ENCODE measurements at regions not wholly inside any gene's neighbourhood (a gene's known extent, or its start where the extent isn't known, plus 50 kb on each side); places are given as distances from the start of the nearest gene placed in this dataset.

GRCh38 chr10:44326474-44327030, 58.3 kb downstream of the CXCL12 start:
- no peak for DNase-seq

GRCh38 chr10:44325596-44326307, 59.1 kb downstream of the CXCL12 start:
- no peak for DNase-seq

- no peak for DNase-seq
Observed at GRCh38 chr10:44325157-44325556, 59.7 kb downstream of the CXCL12 start.

- no peak for DNase-seq
Observed at GRCh38 chr10:44323838-44324237, 61.1 kb downstream of the CXCL12 start.

- no peak for DNase-seq
Observed at GRCh38 chr10:44322137-44322536, 62.8 kb downstream of the CXCL12 start.

- DNase-seq: no peak
Observed at GRCh38 chr10:44320756-44321155, 64.1 kb downstream of the CXCL12 start.

- DNase-seq: no peak
Observed at GRCh38 chr10:44317856-44318255, 67.0 kb downstream of the CXCL12 start.

GRCh38 chr10:44316922-44317215, 68.0 kb downstream of the CXCL12 start:
- no peak for DNase-seq

- DNase-seq: no peak
Observed at GRCh38 chr10:44316187-44316921, 68.5 kb downstream of the CXCL12 start.

- no peak for DNase-seq
Observed at GRCh38 chr10:44314802-44315460, 70.0 kb downstream of the CXCL12 start.

GRCh38 chr10:44313761-44314165, 71.1 kb downstream of the CXCL12 start:
- no peak for DNase-seq

- DNase-seq: no peak
Observed at GRCh38 chr10:44312401-44312800, 72.5 kb downstream of the CXCL12 start.

GRCh38 chr10:44311563-44312051, 73.3 kb downstream of the CXCL12 start:
- no peak for DNase-seq

- DNase-seq: peak; percentile 29
Observed at GRCh38 chr10:44310762-44311562, 73.9 kb downstream of the CXCL12 start.

- no peak for DNase-seq
Observed at GRCh38 chr10:44309939-44310761, 74.7 kb downstream of the CXCL12 start.

GRCh38 chr10:44309361-44309760, 75.5 kb downstream of the CXCL12 start:
- DNase-seq: no peak

GRCh38 chr10:44308935-44309334, 76.0 kb downstream of the CXCL12 start:
- DNase-seq: no peak

GRCh38 chr10:44307691-44308090, 77.2 kb downstream of the CXCL12 start:
- DNase-seq: no peak

GRCh38 chr10:44306762-44307161, 78.1 kb downstream of the CXCL12 start:
- DNase-seq: no peak

GRCh38 chr10:44306147-44306710, 78.7 kb downstream of the CXCL12 start:
- DNase-seq: no peak

- DNase-seq: no peak
Observed at GRCh38 chr10:44301781-44302355, 83.0 kb downstream of the CXCL12 start.
